Naive thymus-derived CD4-positive, alpha-beta T cell (primary cell): ENCODE measurements at regions not wholly inside any gene's neighbourhood (a gene's known extent, or its start where the extent isn't known, plus 50 kb on each side); places are given as distances from the start of the nearest gene placed in this dataset.

Experiments used
- ATAC-seq: fragments of 150-1000 bp; cut with Tn5 transposase; 2 replicates; pipeline ENCODE4 v1.10.0; 2021; ENCODE audit warnings: mild to moderate bottlenecking, moderate library complexity
- CTCF ChIA-PET: fragments of 350-600 bp; sonication (Branson Sonifier 250); formaldehyde crosslinking; loops from one replicate; lab custom pipeline; 2021; ENCODE audit warnings: antibody characterized with exemption; lab: Charles Lee
- POLR2A ChIA-PET: fragments of 350-600 bp; sonication (Branson Sonifier 250); formaldehyde crosslinking; loops from one replicate; lab custom pipeline; 2021; ENCODE audit warnings: antibody characterized with exemption, inconsistent platforms; lab: Charles Lee
- DNase-seq, 9 donors: peaks; one replicate each; pipeline versions ENCODE4 v3.0.0 to v3.0.0-alpha.2; 2020 to 2022; ENCODE audit warnings: mixed read lengths in 1 of 9
- H3K27ac ChIP-seq: one replicate; pipeline ENCODE4 v1.7.0; 2013; ENCODE audit warnings: mild to moderate bottlenecking, low read depth, low read length, moderate library complexity
- H3K27me3 ChIP-seq, 2 donors: one replicate each; pipeline ENCODE4 v1.7.0; 2013; ENCODE audit warnings: low read length in 2 of 2, mild to moderate bottlenecking in 2 of 2, moderate library complexity in 2 of 2; ENCODE audit not compliant: control insufficient read depth in 2 of 2, insufficient read depth in 2 of 2
- H3K36me3 ChIP-seq, 3 experiments: 1 replicate in 2 of 3; 2 replicates in 1 of 3; pipeline ENCODE4 v1.7.0; 2013; ENCODE audit warnings: low read length in 3 of 3, mild to moderate bottlenecking in 3 of 3, moderate library complexity in 1 of 3; ENCODE audit not compliant: insufficient read depth in 3 of 3, control insufficient read depth in 2 of 3
- H3K4me1 ChIP-seq, 2 donors: one replicate each; pipeline ENCODE4 v1.7.0; 2013; ENCODE audit warnings: low read length in 2 of 2, mild to moderate bottlenecking in 2 of 2, moderate library complexity in 1 of 2; ENCODE audit not compliant: control insufficient read depth in 2 of 2, insufficient read depth in 2 of 2
- H3K4me3 ChIP-seq: 2 replicates; pipeline ENCODE4 v1.7.0; 2013; ENCODE audit warnings: mild to moderate bottlenecking, low read length
- H3K9me3 ChIP-seq, 3 experiments: 1 replicate in 2 of 3; 2 replicates in 1 of 3; pipeline ENCODE4 v1.7.0; 2013; ENCODE audit warnings: low read length in 3 of 3; ENCODE audit not compliant: control insufficient read depth in 2 of 3
- H3K27ac Mint-ChIP-seq, 9 donors: one replicate each; pipeline ENCODE4 v1.8.0; 2020 to 2022; ENCODE audit warnings: mixed read lengths in 9 of 9, mild to moderate bottlenecking in 8 of 9, moderate library complexity in 5 of 9, inconsistent platforms in 2 of 9
- H3K27me3 Mint-ChIP-seq, 5 donors: one replicate each; pipeline ENCODE4 v1.8.0; 2021 to 2022; ENCODE audit warnings: mixed read lengths in 5 of 5, mild to moderate bottlenecking in 1 of 5
- H3K36me3 Mint-ChIP-seq, 5 donors: one replicate each; pipeline ENCODE4 v1.8.0; 2020 to 2022; ENCODE audit warnings: mixed read lengths in 5 of 5, mild to moderate bottlenecking in 3 of 5, inconsistent platforms in 1 of 5
- H3K4me1 Mint-ChIP-seq, 7 donors: one replicate each; pipeline ENCODE4 v1.8.0; 2020 to 2022; ENCODE audit warnings: mixed read lengths in 7 of 7, mild to moderate bottlenecking in 3 of 7, inconsistent platforms in 1 of 7
- H3K4me3 Mint-ChIP-seq, 10 donors: one replicate each; pipeline ENCODE4 v1.8.0; 2020 to 2022; ENCODE audit warnings: mild to moderate bottlenecking in 10 of 10, mixed read lengths in 10 of 10, moderate library complexity in 6 of 10, inconsistent platforms in 2 of 10
- H3K9me3 Mint-ChIP-seq, 11 donors: one replicate each; pipeline ENCODE4 v1.8.0; 2020 to 2022; ENCODE audit warnings: mixed read lengths in 11 of 11, mild to moderate bottlenecking in 4 of 11, inconsistent platforms in 1 of 11, moderate library complexity in 1 of 11
- intact Hi-C, 2 donors: fragments of 100-400 bp; cut with micrococcal nuclease; formaldehyde crosslinking; loops; one replicate each; pipeline ENCODE4 v1.15.1; 2023

GRCh38 chr4:66602622-66603021 lies 932.3 kb upstream of the EPHA5 start:
- H3K4me3 Mint-ChIP-seq = no peak overlapping the region
- H3K27me3 Mint-ChIP-seq = no peaks in the 10 kb centered on the region
- no peaks in the 10 kb centered on the region for H3K4me1 ChIP-seq
- no peaks in the 10 kb centered on the region for H3K36me3 ChIP-seq
- no peak overlapping the region for H3K27ac ChIP-seq
- intact Hi-C loops = no loop called here
- H3K4me1 Mint-ChIP-seq = no peaks in the 10 kb centered on the region
- H3K36me3 Mint-ChIP-seq = no peaks in the 10 kb centered on the region
- ATAC-seq (no peak), DNase-seq (no peak)
- H3K27ac Mint-ChIP-seq = no peak overlapping the region
- H3K9me3 Mint-ChIP-seq = peaks cover 0 to 10% (median 1%) of the 10 kb centered on the region in 11 donors
- CTCF ChIA-PET = no interaction called here
- H3K4me3 ChIP-seq = no peak overlapping the region
- POLR2A ChIA-PET = no interaction called here
- no peaks in the 10 kb centered on the region for H3K9me3 ChIP-seq
- H3K27me3 ChIP-seq = no peaks in the 10 kb centered on the region

- intact Hi-C loops = no loop called here
- Histone ChIP-seq H3K27me3 (no peaks in the 10 kb centered on the region), H3K9me3 (no peaks in the 10 kb centered on the region), H3K27ac (no peak overlapping the region), H3K4me1 (no peaks in the 10 kb centered on the region), H3K4me3 (no peak overlapping the region), H3K36me3 (no peaks in the 10 kb centered on the region)
- Mint-ChIP-seq H3K4me3 (no peak overlapping the region), H3K4me1 (no peaks in the 10 kb centered on the region), H3K36me3 (no peaks in the 10 kb centered on the region), H3K27ac (no peak overlapping the region), H3K27me3 (no peaks in the 10 kb centered on the region), H3K9me3 (peaks cover 0 to 13% (median 3%) of the 10 kb centered on the region in 11 donors)
- CTCF ChIA-PET = no interaction called here
- ATAC-seq (no peak), DNase-seq (no peak)
- POLR2A ChIA-PET = no interaction called here
Measured at GRCh38 chr4:66591968-66592367, 921.7 kb upstream of the EPHA5 start.

DNA sequence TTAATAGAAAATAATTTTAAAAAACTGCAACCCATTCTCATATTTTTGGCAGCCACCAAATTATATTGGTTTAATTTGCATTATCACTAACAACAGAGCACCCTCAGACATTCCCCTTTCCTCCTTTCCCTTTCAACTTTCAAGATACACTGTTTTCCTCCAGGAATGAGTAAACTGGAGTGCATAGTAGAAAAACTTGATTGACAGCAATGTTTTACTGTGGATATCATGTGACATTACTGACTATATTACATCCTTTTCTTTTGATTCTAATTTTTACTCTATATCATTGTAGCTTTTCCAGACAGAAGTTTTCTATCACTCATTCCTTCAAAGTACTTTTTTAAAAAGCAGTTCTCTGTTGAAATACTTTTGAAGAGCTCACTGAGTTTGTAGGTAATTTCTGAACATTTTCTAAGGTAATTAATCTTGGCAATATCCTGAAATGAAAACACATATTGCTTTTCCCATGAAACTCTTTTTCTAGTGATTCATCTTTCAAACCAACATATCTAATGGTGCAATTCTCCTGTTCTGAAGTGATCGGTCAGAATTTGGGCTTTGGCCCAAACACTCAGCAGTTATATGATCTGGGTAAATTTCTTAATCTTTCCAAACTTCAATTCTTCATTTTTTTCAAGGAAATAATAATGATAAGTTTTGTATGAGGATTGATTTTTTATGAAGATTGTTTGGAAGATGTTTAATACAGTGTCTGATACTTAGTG lies 920.4 kb upstream of the EPHA5 start:
- H3K36me3 ChIP-seq = no peaks in the 10 kb centered on the region
- DNase-seq = no peak
- no peaks in the 10 kb centered on the region for H3K27me3 ChIP-seq
- Mint-ChIP-seq H3K4me3 (no peak overlapping the region), H3K27me3 (no peaks in the 10 kb centered on the region), H3K36me3 (no peaks in the 10 kb centered on the region), H3K4me1 (no peaks in the 10 kb centered on the region), H3K9me3 (peaks cover 0 to 13% (median 4%) of the 10 kb centered on the region in 11 donors), H3K27ac (no peak overlapping the region)
- intact Hi-C loops = no loop called here
- H3K27ac ChIP-seq = no peak overlapping the region
- no peak overlapping the region for H3K4me3 ChIP-seq
- ChIA-PET POLR2A (no interaction called here), CTCF (no interaction called here)
- no peaks in the 10 kb centered on the region for H3K9me3 ChIP-seq
- H3K4me1 ChIP-seq = no peaks in the 10 kb centered on the region
- no peak for ATAC-seq

GRCh38 chr4:66589183-66589582 lies 918.9 kb upstream of the EPHA5 start:
- H3K27me3 ChIP-seq = no peaks in the 10 kb centered on the region
- ATAC-seq (no peak), DNase-seq (no peak)
- Mint-ChIP-seq H3K36me3 (no peaks in the 10 kb centered on the region), H3K27me3 (no peaks in the 10 kb centered on the region), H3K27ac (no peak overlapping the region), H3K9me3 (peaks cover 0 to 13% (median 3%) of the 10 kb centered on the region in 11 donors), H3K4me1 (no peaks in the 10 kb centered on the region), H3K4me3 (no peak overlapping the region)
- ChIA-PET POLR2A (no interaction called here), CTCF (no interaction called here)
- no peak overlapping the region for H3K4me3 ChIP-seq
- H3K36me3 ChIP-seq = no peaks in the 10 kb centered on the region
- no peaks in the 10 kb centered on the region for H3K9me3 ChIP-seq
- intact Hi-C loops = no loop called here
- H3K4me1 ChIP-seq = no peaks in the 10 kb centered on the region
- no peak overlapping the region for H3K27ac ChIP-seq

GRCh38 chr4:66585767-66586166 lies 915.5 kb upstream of the EPHA5 start:
- H3K27me3 Mint-ChIP-seq = no peaks in the 10 kb centered on the region
- no peak overlapping the region for H3K27ac ChIP-seq
- H3K4me3 ChIP-seq = no peak overlapping the region
- intact Hi-C loops = no loop called here
- H3K4me1 ChIP-seq = no peaks in the 10 kb centered on the region
- POLR2A ChIA-PET = no interaction called here
- no peak overlapping the region for H3K4me3 Mint-ChIP-seq
- peaks cover 0 to 5% (median 0%) of the 10 kb centered on the region in 11 donors for H3K9me3 Mint-ChIP-seq
- DNase-seq (no peak), ATAC-seq (no peak)
- CTCF ChIA-PET = no interaction called here
- H3K4me1 Mint-ChIP-seq = no peaks in the 10 kb centered on the region
- H3K36me3 ChIP-seq = no peaks in the 10 kb centered on the region
- no peaks in the 10 kb centered on the region for H3K36me3 Mint-ChIP-seq
- H3K27ac Mint-ChIP-seq = no peak overlapping the region
- no peaks in the 10 kb centered on the region for H3K9me3 ChIP-seq
- H3K27me3 ChIP-seq = no peaks in the 10 kb centered on the region

DNA sequence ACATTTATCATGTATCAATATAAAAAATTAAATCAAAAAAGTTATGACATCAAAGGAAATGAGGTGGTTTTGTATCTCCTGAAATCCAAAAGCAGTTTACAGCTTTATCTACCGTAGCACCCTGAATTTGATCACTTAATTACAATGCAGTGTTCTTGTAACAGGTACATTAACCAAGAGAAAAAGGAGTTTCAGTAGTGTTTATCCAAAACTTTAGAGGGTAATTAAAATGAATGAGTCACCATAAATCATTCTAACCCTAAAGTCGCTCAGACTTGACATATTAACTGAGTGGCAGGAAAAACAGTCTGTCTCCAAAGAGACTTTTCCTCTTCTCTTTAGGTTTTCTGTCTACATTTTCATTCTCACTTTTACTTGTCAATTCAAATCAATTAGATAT lies 907.6 kb upstream of the EPHA5 start:
- Histone ChIP-seq H3K9me3 (no peaks in the 10 kb centered on the region), H3K27ac (no peak overlapping the region), H3K27me3 (no peaks in the 10 kb centered on the region), H3K4me1 (no peaks in the 10 kb centered on the region), H3K4me3 (no peak overlapping the region), H3K36me3 (no peaks in the 10 kb centered on the region)
- H3K27ac Mint-ChIP-seq = no peak overlapping the region
- H3K9me3 Mint-ChIP-seq = peaks cover 0 to 16% (median 0%) of the 10 kb centered on the region in 11 donors
- CTCF ChIA-PET = no interaction called here
- H3K27me3 Mint-ChIP-seq = no peaks in the 10 kb centered on the region
- intact Hi-C loops = no loop called here
- no peak overlapping the region for H3K4me3 Mint-ChIP-seq
- ATAC-seq (no peak), DNase-seq (no peak)
- no peaks in the 10 kb centered on the region for H3K4me1 Mint-ChIP-seq
- no peaks in the 10 kb centered on the region for H3K36me3 Mint-ChIP-seq
- POLR2A ChIA-PET = no interaction called here

DNA sequence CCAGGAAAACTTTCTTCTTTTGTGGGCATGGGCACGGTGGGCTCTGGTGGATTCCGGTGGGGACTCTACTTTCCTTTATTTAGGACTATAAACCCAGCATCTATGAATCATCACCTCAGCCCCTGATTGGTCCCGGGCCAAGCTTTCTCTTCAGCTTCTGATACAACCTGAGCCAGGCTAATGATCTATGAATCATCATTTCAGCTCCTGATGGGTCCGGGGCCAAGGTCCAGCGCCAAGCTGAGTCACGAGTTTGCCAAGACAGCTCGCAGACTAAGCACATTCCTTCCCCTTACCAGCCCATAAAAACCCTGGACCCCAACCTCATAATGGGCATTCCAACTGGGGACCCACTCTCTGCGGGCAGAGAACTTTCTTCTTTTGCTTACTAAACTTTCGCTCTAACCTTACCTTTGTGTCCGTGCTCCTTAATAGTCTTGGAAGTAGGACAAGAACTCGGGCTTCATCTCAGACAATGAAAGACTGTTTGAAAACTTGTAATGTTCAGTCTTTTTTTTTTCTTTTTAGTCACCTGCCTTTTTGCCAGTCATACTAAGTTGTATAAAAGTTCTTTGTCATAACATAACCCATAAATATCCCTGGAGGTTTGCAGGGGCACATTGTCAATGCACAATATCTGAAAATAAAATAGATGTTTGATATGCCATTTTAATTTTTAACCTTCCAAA lies 904.9 kb upstream of the EPHA5 start:
- H3K36me3 ChIP-seq = no peaks in the 10 kb centered on the region
- intact Hi-C loops = no loop called here
- H3K27ac ChIP-seq = no peak overlapping the region
- DNase-seq (no peak), ATAC-seq (no peak)
- Mint-ChIP-seq H3K9me3 (peaks cover 0 to 24% (median 0%) of the 10 kb centered on the region in 11 donors), H3K27me3 (no peaks in the 10 kb centered on the region), H3K4me1 (no peaks in the 10 kb centered on the region), H3K27ac (no peak overlapping the region), H3K4me3 (no peak overlapping the region), H3K36me3 (no peaks in the 10 kb centered on the region)
- ChIA-PET CTCF (no interaction called here), POLR2A (no interaction called here)
- H3K9me3 ChIP-seq = no peaks in the 10 kb centered on the region
- no peak overlapping the region for H3K4me3 ChIP-seq
- no peaks in the 10 kb centered on the region for H3K4me1 ChIP-seq
- no peaks in the 10 kb centered on the region for H3K27me3 ChIP-seq
